Prostate gland (tissue), 2 donors: ENCODE measurements at regions not wholly inside any gene's neighbourhood (a gene's known extent, or its start where the extent isn't known, plus 50 kb on each side); places are given as distances from the start of the nearest gene placed in this dataset.

ENCODE experiments used
- DNase-seq: peaks from one replicate; pipeline ENCODE4 v3.0.0-alpha.2; 2019; ENCODE audit warnings: low spot score
- H3K27ac ChIP-seq, 2 donors: fragments of 200-600 bp; sonication (generic); 2 replicates each; pipeline ENCODE4 v1.5.1; 2017 to 2019
- H3K27me3 ChIP-seq: fragments of 200-600 bp; sonication (generic); replicated peaks from 2 replicates; pipeline ENCODE4 v1.5.1; 2019; ENCODE audit not compliant: insufficient read depth
- H3K36me3 ChIP-seq, 2 donors: fragments of 200-600 bp; sonication (generic); 1 replicate in 1 of 2; 2 replicates in 1 of 2; pipeline versions ENCODE4 v1.5.1 to v1.8.1; 2017 to 2019
- H3K4me1 ChIP-seq: fragments of 200-600 bp; sonication (generic); replicated peaks from 2 replicates; pipeline ENCODE4 v1.5.1; 2019
- H3K4me3 ChIP-seq, 2 donors: fragments of 200-600 bp; sonication (generic); 2 replicates each; pipeline ENCODE4 v1.5.1; 2017 to 2019
- H3K9me3 ChIP-seq: fragments of 200-600 bp; sonication (generic); 2 replicates; pipeline ENCODE4 v1.5.1; 2017
- POLR2A ChIP-seq: fragments of 450-650 bp; IDR thresholded peaks from one replicate; pipeline ENCODE4 v1.6.1; 2016; ENCODE audit warnings: antibody characterized with exemption, mild to moderate bottlenecking
- POLR2AphosphoS5 ChIP-seq: sonication (generic); formaldehyde crosslinking; IDR thresholded peaks from one replicate; pipeline ENCODE4 v1.6.1; 2017; ENCODE audit warnings: antibody characterized with exemption
- WGBS: methylation state at CpG from one replicate; pipeline ENCODE4 v1.1.5; 2018; 5-methylcytosine and 5-hydroxymethylcytosine counted together
- intact Hi-C: fragments of 100-400 bp; cut with DNase I; formaldehyde crosslinking; loops from one replicate; pipeline ENCODE4 v1.14.2; 2022
- TF ChIP-seq, protein P1 (sequence below), 4 experiments: fragments of 200-600 bp in 2 of 4; fragments of 450-650 bp in 2 of 4; sonication (generic) in 2 of 4; IDR thresholded peaks; 1 replicate in 3 of 4; 2 replicates in 1 of 4; pipeline ENCODE4 v1.5.1; 2016 to 2019; ENCODE audit warnings: antibody characterized with exemption in 4 of 4, mild to moderate bottlenecking in 2 of 4, moderate library complexity in 2 of 4

DNA sequence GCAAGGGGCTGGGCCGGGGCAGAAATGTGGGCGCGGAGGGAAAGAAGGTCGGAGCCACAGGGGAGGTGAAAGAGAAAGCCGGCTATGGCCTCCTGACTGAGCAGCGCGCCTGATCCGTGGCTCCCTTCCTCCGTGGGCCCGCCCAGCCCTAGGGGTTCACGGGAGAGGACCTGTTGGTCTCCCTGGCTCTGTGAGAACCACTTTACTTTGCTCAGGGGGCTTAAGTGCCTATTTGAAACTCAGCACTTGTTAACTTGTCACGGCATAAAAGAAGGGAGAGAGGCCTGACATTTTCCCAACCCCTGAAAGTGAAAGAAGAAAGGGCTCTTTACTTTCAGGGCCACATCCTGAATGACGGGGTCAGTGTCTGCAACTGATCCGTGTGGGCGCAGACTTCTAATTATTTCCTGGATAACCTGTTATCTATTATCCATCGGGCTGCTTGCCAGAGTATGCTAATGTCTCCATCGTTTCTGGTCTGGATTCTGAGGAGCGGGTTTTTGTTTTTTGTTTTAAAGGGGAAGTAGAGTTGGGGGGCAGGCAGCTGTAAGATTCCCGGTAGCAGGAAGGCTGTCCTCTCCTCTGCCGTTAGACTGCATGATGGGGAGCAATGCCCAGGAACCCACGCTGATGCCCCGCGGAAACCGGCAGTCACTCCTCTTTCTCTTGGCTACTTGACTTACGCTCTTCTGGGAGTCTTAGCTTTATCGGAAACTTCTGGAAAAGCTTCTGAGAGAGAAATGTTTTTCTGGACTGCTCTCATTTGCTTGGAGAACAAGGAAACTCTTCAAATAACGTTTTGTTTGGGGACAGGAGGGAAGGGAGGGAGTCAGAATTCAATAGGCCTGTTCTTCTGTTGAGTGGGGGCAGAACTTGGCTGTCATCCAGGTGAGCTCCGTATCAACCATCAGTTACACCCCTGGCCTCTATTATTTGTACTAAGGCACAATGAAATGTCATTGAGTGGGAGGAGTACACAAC, 127.7 kb upstream of the MAX start:
- Histone ChIP-seq H3K4me3 (peak overlapping the region; percentile 17 to 22), H3K27ac (peak overlapping the region; percentile 71 to 86), H3K27me3 (no peaks in the 10 kb centered on the region), H3K4me1 (peaks cover 10% of the 10 kb centered on the region), H3K9me3 (no peaks in the 10 kb centered on the region), H3K36me3 (no peaks in the 10 kb centered on the region)
- intact Hi-C loops: no loop called here
- peak; percentile 40 for DNase-seq
- 8% methylated on average over 28 of the region's 28 CpGs for WGBS
- TF ChIP-seq, protein P1, sequence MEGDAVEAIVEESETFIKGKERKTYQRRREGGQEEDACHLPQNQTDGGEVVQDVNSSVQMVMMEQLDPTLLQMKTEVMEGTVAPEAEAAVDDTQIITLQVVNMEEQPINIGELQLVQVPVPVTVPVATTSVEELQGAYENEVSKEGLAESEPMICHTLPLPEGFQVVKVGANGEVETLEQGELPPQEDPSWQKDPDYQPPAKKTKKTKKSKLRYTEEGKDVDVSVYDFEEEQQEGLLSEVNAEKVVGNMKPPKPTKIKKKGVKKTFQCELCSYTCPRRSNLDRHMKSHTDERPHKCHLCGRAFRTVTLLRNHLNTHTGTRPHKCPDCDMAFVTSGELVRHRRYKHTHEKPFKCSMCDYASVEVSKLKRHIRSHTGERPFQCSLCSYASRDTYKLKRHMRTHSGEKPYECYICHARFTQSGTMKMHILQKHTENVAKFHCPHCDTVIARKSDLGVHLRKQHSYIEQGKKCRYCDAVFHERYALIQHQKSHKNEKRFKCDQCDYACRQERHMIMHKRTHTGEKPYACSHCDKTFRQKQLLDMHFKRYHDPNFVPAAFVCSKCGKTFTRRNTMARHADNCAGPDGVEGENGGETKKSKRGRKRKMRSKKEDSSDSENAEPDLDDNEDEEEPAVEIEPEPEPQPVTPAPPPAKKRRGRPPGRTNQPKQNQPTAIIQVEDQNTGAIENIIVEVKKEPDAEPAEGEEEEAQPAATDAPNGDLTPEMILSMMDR (IDR thresholded peaks at IDR 0.05): no peak
- TF ChIP-seq POLR2AphosphoS5: no peak
- no peak for TF ChIP-seq POLR2A

- WGBS: 49% methylated on average over 6 of the region's 6 CpGs
- peak; percentile 29 for DNase-seq
- Histone ChIP-seq H3K9me3 (no peaks in the 10 kb centered on the region), H3K36me3 (no peaks in the 10 kb centered on the region), H3K4me3 (no peak overlapping the region), H3K27ac (peak overlapping the region; percentile 50 to 86), H3K4me1 (peaks cover 7% of the 10 kb centered on the region), H3K27me3 (no peaks in the 10 kb centered on the region)
- intact Hi-C loops: no loop called here
- TF ChIP-seq POLR2AphosphoS5 (peak; percentile 49), POLR2A (no peak)
These were observed 129.1 kb upstream of the MAX start for GRCh38 chr14:65231286-65231980.

DNA sequence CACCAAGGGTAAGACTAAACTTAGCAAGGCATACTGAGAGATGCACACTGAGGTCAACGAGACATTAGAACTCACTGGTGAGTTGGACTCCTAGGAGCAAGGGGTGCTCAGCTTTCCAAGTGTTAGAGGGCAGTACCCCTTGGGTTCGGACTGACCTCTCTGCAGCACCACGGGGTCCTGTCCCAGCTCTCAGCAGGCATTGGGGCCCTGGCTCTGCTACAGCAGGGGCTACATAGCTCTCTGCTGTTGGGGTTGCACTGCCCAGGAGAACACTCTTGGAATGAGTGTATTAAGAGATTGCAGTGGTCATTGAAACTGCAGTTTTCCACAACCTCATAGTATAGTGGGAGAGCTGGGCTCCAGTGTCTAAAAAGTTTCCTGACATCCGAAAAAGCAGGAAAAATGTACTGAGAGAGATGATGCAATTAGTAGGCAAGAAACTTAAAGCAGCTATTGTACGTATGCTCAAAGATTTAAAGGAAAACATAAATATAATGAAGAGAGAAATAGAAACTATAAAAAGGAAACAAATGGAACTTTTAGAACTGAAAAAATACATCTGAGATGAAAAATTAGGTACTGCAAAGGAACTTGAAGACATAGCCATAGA, 132.5 kb upstream of the MAX start:
- WGBS: 89% methylated on average over 5 of the region's 5 CpGs

DNA sequence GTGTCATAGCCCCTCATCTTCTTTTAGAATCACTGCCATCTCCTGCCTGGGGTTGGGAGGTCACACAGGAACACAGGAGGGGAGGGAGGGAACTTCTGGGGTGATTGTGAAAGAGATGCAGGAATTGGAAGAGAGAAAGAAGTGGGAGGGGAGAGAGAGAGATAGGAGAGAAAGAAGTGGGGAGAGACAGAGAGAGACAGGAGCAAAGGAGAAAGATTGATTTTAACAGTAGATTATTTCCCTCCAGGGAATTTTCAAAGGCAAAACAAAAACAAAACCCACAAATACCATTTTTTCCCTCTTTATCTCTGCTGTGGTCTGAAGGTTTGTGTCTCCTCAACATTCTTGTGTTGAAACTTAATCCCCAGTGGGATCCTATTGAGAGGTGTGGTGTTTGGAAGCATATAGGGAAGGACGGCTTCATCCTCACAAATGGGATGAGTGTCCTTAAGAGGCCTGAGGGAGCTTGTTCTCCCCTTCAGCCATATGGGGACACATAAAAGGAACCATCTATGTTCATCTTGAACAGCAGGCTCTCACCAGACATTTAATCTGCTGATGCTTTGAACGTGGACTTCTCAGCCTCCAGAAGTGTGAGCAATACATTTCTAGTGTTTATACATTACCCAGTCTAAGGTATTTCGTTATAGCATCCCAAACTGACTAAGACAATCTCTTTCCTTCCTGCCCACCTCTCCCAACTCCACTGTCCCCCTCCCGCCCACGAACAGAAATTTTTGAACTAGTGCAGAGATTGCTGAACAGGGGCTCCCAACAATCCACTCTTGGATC, 134.9 kb upstream of the MAX start:
- H3K4me1 ChIP-seq: no peaks in the 10 kb centered on the region
- 90% methylated on average over 5 of the region's 5 CpGs for WGBS
- no peaks in the 10 kb centered on the region for H3K36me3 ChIP-seq
- DNase-seq: no peak
- H3K9me3 ChIP-seq: no peaks in the 10 kb centered on the region
- TF ChIP-seq POLR2AphosphoS5 (no peak), POLR2A (no peak)
- TF ChIP-seq, protein P1 (IDR thresholded peaks at IDR 0.05): no peak
- H3K27ac ChIP-seq: no peak overlapping the region
- intact Hi-C loops: no loop called here
- no peaks in the 10 kb centered on the region for H3K27me3 ChIP-seq
- H3K4me3 ChIP-seq: no peak overlapping the region

More for the DNA sequence above, 132.5 kb upstream of the MAX start:
- Histone ChIP-seq H3K4me3 (no peak overlapping the region), H3K9me3 (no peaks in the 10 kb centered on the region), H3K4me1 (peaks cover 3% of the 10 kb centered on the region), H3K27me3 (no peaks in the 10 kb centered on the region), H3K27ac (no peak overlapping the region), H3K36me3 (no peaks in the 10 kb centered on the region)
- TF ChIP-seq, protein P1 (IDR thresholded peaks at IDR 0.05): no peak
- TF ChIP-seq POLR2A (no peak), POLR2AphosphoS5 (no peak)
- intact Hi-C loops: no loop called here
- no peak for DNase-seq
